Esophagus muscularis mucosa (tissue), 4 donors: ENCODE measurements at regions not wholly inside any gene's neighbourhood (a gene's known extent, or its start where the extent isn't known, plus 50 kb on each side); places are given as distances from the start of the nearest gene placed in this dataset.

Experiments used
- DNase-seq: peaks from one replicate; pipeline ENCODE4 v3.0.0-alpha.2; 2017; ENCODE audit errors: extremely low spot score
- H3K27ac ChIP-seq, 4 donors: fragments of 200-600 bp; sonication (generic); replicated peaks in 1 of 4; 1 replicate in 3 of 4; 2 replicates in 1 of 4; pipeline ENCODE4 v1.5.1; 2016 to 2019; ENCODE audit warnings: mild to moderate bottlenecking in 1 of 4
- H3K27me3 ChIP-seq, 4 donors: fragments of 200-600 bp; sonication (generic); one replicate each; pipeline versions ENCODE4 v1.5.1 to v1.6.0; 2016 to 2019
- H3K36me3 ChIP-seq, 4 donors: fragments of 200-600 bp; sonication (generic); one replicate each; pipeline ENCODE4 v1.5.1; 2016 to 2019
- H3K4me1 ChIP-seq, 4 donors: fragments of 200-600 bp; sonication (generic); one replicate each; pipeline ENCODE4 v1.5.1; 2016 to 2019
- H3K4me3 ChIP-seq, 4 donors: fragments of 200-600 bp; sonication (generic); 1 replicate in 2 of 4; 2 replicates in 2 of 4; pipeline ENCODE4 v1.5.1; 2016 to 2019; ENCODE audit warnings: mild to moderate bottlenecking in 4 of 4, moderate library complexity in 1 of 4
- H3K9me3 ChIP-seq, 4 donors: fragments of 200-600 bp; sonication (generic); 1 replicate in 3 of 4; 2 replicates in 1 of 4; pipeline ENCODE4 v1.5.1; 2016 to 2019
- CTCF ChIP-seq, 3 experiments: fragments of 200-600 bp in 2 of 3; fragments of 450-650 bp in 1 of 3; sonication (generic) in 2 of 3; IDR thresholded peaks; one replicate each; pipeline ENCODE4 v1.5.1; 2017 to 2019; ENCODE audit warnings: antibody characterized with exemption in 3 of 3, mild to moderate bottlenecking in 2 of 3, moderate library complexity in 1 of 3
- EP300 ChIP-seq: sonication (generic); formaldehyde crosslinking; IDR thresholded peaks from one replicate; pipeline ENCODE4 v1.6.1; 2017; ENCODE audit warnings: antibody characterized with exemption
- POLR2A ChIP-seq: fragments of 450-650 bp; IDR thresholded peaks from one replicate; pipeline ENCODE4 v1.6.1; 2017; ENCODE audit warnings: antibody characterized with exemption, moderate library complexity, mild to moderate bottlenecking, low read depth
- POLR2AphosphoS5 ChIP-seq, 2 donors: sonication (generic); formaldehyde crosslinking; IDR thresholded peaks; one replicate each; pipeline ENCODE4 v1.6.1; 2017; ENCODE audit warnings: antibody characterized with exemption in 2 of 2
- WGBS: methylation state at CpG from one replicate; pipeline ENCODE4 v1.1.5; 2018; 5-methylcytosine and 5-hydroxymethylcytosine counted together
- intact Hi-C: fragments of 100-400 bp; cut with DNase I; formaldehyde crosslinking; loops from one replicate; pipeline ENCODE4 v1.15.1; 2023

GRCh38 chr7:125899577-125899976 is 970.0 kb upstream of the POT1 start:
- H3K9me3 ChIP-seq: no peaks in the 10 kb centered on the region
- H3K27me3 ChIP-seq: no peaks in the 10 kb centered on the region
- no peak overlapping the region for H3K4me3 ChIP-seq
- H3K27ac ChIP-seq: no peak overlapping the region
- H3K36me3 ChIP-seq: no peaks in the 10 kb centered on the region
- no peak for DNase-seq
- intact Hi-C loops: no loop called here
- 91% methylated on average over 1 of the region's 1 CpG for WGBS
- no peak for TF ChIP-seq POLR2A
- no peak for TF ChIP-seq POLR2AphosphoS5 (IDR thresholded peaks at IDR 0.05)
- TF ChIP-seq EP300: no peak
- TF ChIP-seq CTCF (IDR thresholded peaks at IDR 0.05): no peak
- no peaks in the 10 kb centered on the region for H3K4me1 ChIP-seq

GRCh38 chr7:125892434-125892833 is 962.8 kb upstream of the POT1 start:
- Histone ChIP-seq H3K4me3 (no peak overlapping the region), H3K9me3 (no peaks in the 10 kb centered on the region), H3K27ac (no peak overlapping the region), H3K4me1 (no peaks in the 10 kb centered on the region), H3K36me3 (no peaks in the 10 kb centered on the region), H3K27me3 (no peaks in the 10 kb centered on the region)
- WGBS: 68% methylated on average over 1 of the region's 1 CpG
- TF ChIP-seq CTCF (IDR thresholded peaks at IDR 0.05) (no peak), POLR2A (no peak), EP300 (no peak)
- no peak for DNase-seq
- intact Hi-C loops: no loop called here

GRCh38 chr7:125878988-125879387 is 949.4 kb upstream of the POT1 start:
- 65% methylated on average over 6 of the region's 6 CpGs for WGBS
- no peak overlapping the region for H3K4me3 ChIP-seq
- intact Hi-C loops: no loop called here
- H3K4me1 ChIP-seq: no peaks in the 10 kb centered on the region
- no peaks in the 10 kb centered on the region for H3K9me3 ChIP-seq
- TF ChIP-seq CTCF (IDR thresholded peaks at IDR 0.05) (no peak), POLR2AphosphoS5 (IDR thresholded peaks at IDR 0.05) (no peak), POLR2A (no peak), EP300 (no peak)
- H3K27ac ChIP-seq: no peak overlapping the region
- no peaks in the 10 kb centered on the region for H3K27me3 ChIP-seq
- no peak for DNase-seq
- H3K36me3 ChIP-seq: no peaks in the 10 kb centered on the region

- 72% methylated on average over 2 of the region's 2 CpGs for WGBS
- Histone ChIP-seq H3K4me1 (no peaks in the 10 kb centered on the region), H3K9me3 (no peaks in the 10 kb centered on the region), H3K4me3 (no peak overlapping the region), H3K27me3 (no peaks in the 10 kb centered on the region), H3K27ac (no peak overlapping the region), H3K36me3 (no peaks in the 10 kb centered on the region)
- TF ChIP-seq POLR2AphosphoS5 (IDR thresholded peaks at IDR 0.05) (no peak), POLR2A (no peak), CTCF (IDR thresholded peaks at IDR 0.05) (no peak), EP300 (no peak)
- intact Hi-C loops: no loop called here
- no peak for DNase-seq
These were observed 948.8 kb upstream of the POT1 start for GRCh38 chr7:125878235-125878956.

GRCh38 chr7:125877246-125877645 is 947.6 kb upstream of the POT1 start:
- H3K27me3 ChIP-seq: no peaks in the 10 kb centered on the region
- no peaks in the 10 kb centered on the region for H3K36me3 ChIP-seq
- no peak for TF ChIP-seq POLR2A
- no peak for TF ChIP-seq CTCF (IDR thresholded peaks at IDR 0.05)
- TF ChIP-seq POLR2AphosphoS5 (IDR thresholded peaks at IDR 0.05): no peak
- H3K27ac ChIP-seq: no peak overlapping the region
- no peaks in the 10 kb centered on the region for H3K9me3 ChIP-seq
- no peak for DNase-seq
- WGBS: 56% methylated on average over 2 of the region's 2 CpGs
- intact Hi-C loops: no loop called here
- H3K4me1 ChIP-seq: no peaks in the 10 kb centered on the region
- no peak overlapping the region for H3K4me3 ChIP-seq
